ENCODE measurements at regions not wholly inside any gene's neighbourhood (a gene's known extent, or its start where the extent isn't known, plus 50 kb on each side); places are given as distances from the start of the nearest gene placed in this dataset.
"Not testable (repeated sequence)": the region's sequence is repeated elsewhere in the genome, so short reads cannot be mapped to it uniquely, and the experiment has no call there.

- DNase-seq = no peak
These were observed 812.7 kb downstream of the PLA2G4A start for GRCh38 chr1:187641463-187641862.

- DNase-seq = no peak
These were observed 813.2 kb downstream of the PLA2G4A start for GRCh38 chr1:187641907-187642306.

- DNase-seq = no peak
These were observed 816.9 kb downstream of the PLA2G4A start for GRCh38 chr1:187645651-187646050.

GRCh38 chr1:187646536-187647107 lies 817.9 kb downstream of the PLA2G4A start:
- DNase-seq = no peak

GRCh38 chr1:187648091-187648490 lies 819.3 kb downstream of the PLA2G4A start:
- DNase-seq = no peak

- DNase-seq = no peak
These were observed 825.9 kb downstream of the PLA2G4A start for GRCh38 chr1:187654635-187655034.

- no peak for DNase-seq
These were observed 826.4 kb downstream of the PLA2G4A start for GRCh38 chr1:187655104-187655503.

- DNase-seq = no peak
These were observed 836.7 kb downstream of the PLA2G4A start for GRCh38 chr1:187665483-187665882.

GRCh38 chr1:187680823-187681222 lies 852.1 kb downstream of the PLA2G4A start:
- no peak for DNase-seq

GRCh38 chr1:187682112-187682511 lies 853.4 kb downstream of the PLA2G4A start:
- DNase-seq = no peak

GRCh38 chr1:187685333-187685732 lies 856.6 kb downstream of the PLA2G4A start:
- no peak for DNase-seq

GRCh38 chr1:187689129-187689528 lies 860.4 kb downstream of the PLA2G4A start:
- DNase-seq = no peak

GRCh38 chr1:187691439-187691838 lies 862.7 kb downstream of the PLA2G4A start:
- DNase-seq = no peak

GRCh38 chr1:187692799-187693198 lies 864.0 kb downstream of the PLA2G4A start:
- DNase-seq = no peak

GRCh38 chr1:187696073-187696472 lies 867.3 kb downstream of the PLA2G4A start:
- DNase-seq = no peak

GRCh38 chr1:187703138-187704130 lies 874.7 kb downstream of the PLA2G4A start:
- DNase-seq = not testable (repeated sequence)

- no peak for DNase-seq
These were observed 885.7 kb downstream of the PLA2G4A start for GRCh38 chr1:187714470-187714869.

GRCh38 chr1:187715483-187715882 lies 886.7 kb downstream of the PLA2G4A start:
- no peak for DNase-seq

- DNase-seq = no peak
These were observed 887.4 kb downstream of the PLA2G4A start for GRCh38 chr1:187716160-187716559.

- no peak for DNase-seq
These were observed 889.8 kb downstream of the PLA2G4A start for GRCh38 chr1:187718527-187718926.

- no peak for DNase-seq
These were observed 892.5 kb downstream of the PLA2G4A start for GRCh38 chr1:187721216-187721615.

GRCh38 chr1:187725216-187725615 lies 896.5 kb downstream of the PLA2G4A start:
- no peak for DNase-seq

- no peak for DNase-seq
These were observed 904.5 kb downstream of the PLA2G4A start for GRCh38 chr1:187733232-187733631.

GRCh38 chr1:187734427-187734826 lies 905.7 kb downstream of the PLA2G4A start:
- DNase-seq = no peak
